HEK293 (cell line): ENCODE measurements at regions not wholly inside any gene's neighbourhood (a gene's known extent, or its start where the extent isn't known, plus 50 kb on each side); places are given as distances from the start of the nearest gene placed in this dataset.

Source experiments
- CTCF ChIA-PET: fragments of 350-600 bp; formaldehyde crosslinking; extraction: SDS; loops from one replicate; lab custom pipeline; 2021; ENCODE audit warnings: antibody characterized with exemption; lab: Yijun Ruan, JAX
- POLR2A ChIA-PET: fragments of 300-600 bp; formaldehyde crosslinking; extraction: SDS; loops from one replicate; lab custom pipeline; 2020; ENCODE audit warnings: antibody characterized with exemption, inconsistent platforms; lab: Yijun Ruan, JAX
- H3K27ac ChIP-seq: fragments of 200-500 bp; sonication (Bioruptor generic); 2 replicates; pipeline ENCODE4 v1.5.1; 2014; ENCODE audit warnings: low read depth, low read length, control low read depth, inconsistent platforms; ENCODE audit errors: extremely low read depth
- H3K36me3 ChIP-seq, 2 experiments: fragments of 200-500 bp in 1 of 2; sonication (Bioruptor generic) in 1 of 2; 1 replicate in 1 of 2; 2 replicates in 1 of 2; pipeline ENCODE4 v1.5.1; 2014 to 2017; ENCODE audit warnings: inconsistent platforms in 2 of 2, low read length in 2 of 2; ENCODE audit not compliant: control insufficient read depth in 2 of 2, insufficient read depth in 1 of 2
- H3K4me1 ChIP-seq: fragments of 200-500 bp; sonication (Bioruptor generic); 2 replicates; pipeline ENCODE4 v1.5.1; 2014; ENCODE audit warnings: mild to moderate bottlenecking, low read length, inconsistent platforms; ENCODE audit not compliant: control insufficient read depth, insufficient read depth
- H3K4me3 ChIP-seq: 2 replicates; pipeline ENCODE4 v1.5.1; 2011; ENCODE audit warnings: low read depth, mild to moderate bottlenecking, control low read depth, low read length, moderate library complexity
- H3K9me3 ChIP-seq: fragments of 200-500 bp; sonication (Bioruptor generic); 2 replicates; pipeline ENCODE4 v1.5.1; 2014; ENCODE audit warnings: low read depth, low read length, inconsistent platforms; ENCODE audit not compliant: control insufficient read depth, insufficient read depth
- GLIS2 ChIP-seq: fragments of 450-650 bp; formaldehyde crosslinking; IDR thresholded peaks from 2 replicates; pipeline ENCODE4 v1.5.1; 2016; ENCODE audit warnings: missing biosample characterization, missing genetic modification characterization
- KLF1 ChIP-seq: fragments of 450-650 bp; formaldehyde crosslinking; IDR thresholded peaks from 2 replicates; pipeline ENCODE4 v1.5.1; 2016; ENCODE audit warnings: missing biosample characterization, missing genetic modification characterization
- YY2 ChIP-seq: fragments of 450-650 bp; formaldehyde crosslinking; IDR thresholded peaks from 2 replicates; pipeline ENCODE4 v1.5.1; 2016; ENCODE audit warnings: missing biosample characterization, missing genetic modification characterization
- ZBTB11 ChIP-seq: fragments of 450-650 bp; formaldehyde crosslinking; conservative IDR thresholded peaks from 2 replicates; pipeline ENCODE4 v1.5.1; 2016; ENCODE audit warnings: low read depth, missing biosample characterization, missing genetic modification characterization
- ZBTB17 ChIP-seq: fragments of 450-650 bp; formaldehyde crosslinking; IDR thresholded peaks from 2 replicates; pipeline ENCODE4 v1.5.1; 2016; ENCODE audit warnings: missing biosample characterization, missing genetic modification characterization
- ZBTB7A ChIP-seq: fragments of 450-650 bp; formaldehyde crosslinking; IDR thresholded peaks from 2 replicates; pipeline ENCODE4 v1.5.1; 2016; ENCODE audit warnings: low read depth, missing biosample characterization, missing genetic modification characterization
- ZFP3 ChIP-seq: fragments of 450-650 bp; formaldehyde crosslinking; IDR thresholded peaks from 2 replicates; pipeline ENCODE4 v1.5.1; 2016; ENCODE audit warnings: low read depth, missing biosample characterization, missing genetic modification characterization
- ZNF121 ChIP-seq: fragments of 450-650 bp; formaldehyde crosslinking; IDR thresholded peaks from 2 replicates; pipeline ENCODE4 v1.5.1; 2016; ENCODE audit warnings: missing biosample characterization, missing genetic modification characterization
- ZNF148 ChIP-seq: fragments of 450-650 bp; formaldehyde crosslinking; IDR thresholded peaks from 2 replicates; pipeline ENCODE4 v1.5.0; 2017; ENCODE audit warnings: missing biosample characterization, missing genetic modification characterization, borderline replicate concordance
- ZNF157 ChIP-seq: fragments of 450-650 bp; formaldehyde crosslinking; IDR thresholded peaks from 2 replicates; pipeline ENCODE4 v1.5.1; 2016; ENCODE audit warnings: missing biosample characterization, missing genetic modification characterization
- ZNF214 ChIP-seq: fragments of 450-650 bp; formaldehyde crosslinking; IDR thresholded peaks from 2 replicates; pipeline ENCODE4 v1.5.1; 2017; ENCODE audit warnings: missing biosample characterization, mild to moderate bottlenecking, missing genetic modification characterization, borderline replicate concordance
- ZNF221 ChIP-seq: fragments of 450-650 bp; formaldehyde crosslinking; IDR thresholded peaks from 2 replicates; pipeline ENCODE4 v1.5.1; 2017; ENCODE audit warnings: missing biosample characterization, missing genetic modification characterization, borderline replicate concordance
- ZNF558 ChIP-seq: fragments of 450-650 bp; formaldehyde crosslinking; IDR thresholded peaks from 2 replicates; pipeline ENCODE4 v1.5.1; 2016; ENCODE audit warnings: missing biosample characterization, missing genetic modification characterization
- ZNF621 ChIP-seq: fragments of 450-650 bp; formaldehyde crosslinking; IDR thresholded peaks from 2 replicates; pipeline ENCODE4 v1.5.1; 2017; ENCODE audit warnings: missing biosample characterization, missing genetic modification characterization
- ZNF701 ChIP-seq: fragments of 450-650 bp; formaldehyde crosslinking; IDR thresholded peaks from 2 replicates; pipeline ENCODE4 v1.5.1; 2016; ENCODE audit warnings: missing biosample characterization, missing genetic modification characterization
- ZSCAN18 ChIP-seq: fragments of 450-650 bp; formaldehyde crosslinking; IDR thresholded peaks from 2 replicates; pipeline ENCODE4 v1.5.1; 2016; ENCODE audit warnings: missing biosample characterization, missing genetic modification characterization
- TF ChIP-seq, protein P1 (sequence below): fragments of 450-650 bp; formaldehyde crosslinking; IDR thresholded peaks from 2 replicates; pipeline ENCODE4 v1.5.1; 2016; ENCODE audit warnings: missing biosample characterization, missing genetic modification characterization
- TF ChIP-seq, protein P2 (sequence below): fragments of 450-650 bp; formaldehyde crosslinking; IDR thresholded peaks from 2 replicates; pipeline ENCODE4 v1.5.1; 2016; ENCODE audit warnings: missing biosample characterization, missing genetic modification characterization
- TF ChIP-seq, protein P3 (sequence below): fragments of 450-650 bp; formaldehyde crosslinking; IDR thresholded peaks from 2 replicates; pipeline ENCODE4 v1.5.1; 2016; ENCODE audit warnings: missing biosample characterization, missing genetic modification characterization
- TF ChIP-seq, protein P4 (sequence below): sonication (generic); formaldehyde crosslinking; IDR thresholded peaks from 2 replicates; pipeline ENCODE4 v1.8.1; 2022; ENCODE audit warnings: mild to moderate bottlenecking, moderate library complexity, missing genetic modification reagents

DNA sequence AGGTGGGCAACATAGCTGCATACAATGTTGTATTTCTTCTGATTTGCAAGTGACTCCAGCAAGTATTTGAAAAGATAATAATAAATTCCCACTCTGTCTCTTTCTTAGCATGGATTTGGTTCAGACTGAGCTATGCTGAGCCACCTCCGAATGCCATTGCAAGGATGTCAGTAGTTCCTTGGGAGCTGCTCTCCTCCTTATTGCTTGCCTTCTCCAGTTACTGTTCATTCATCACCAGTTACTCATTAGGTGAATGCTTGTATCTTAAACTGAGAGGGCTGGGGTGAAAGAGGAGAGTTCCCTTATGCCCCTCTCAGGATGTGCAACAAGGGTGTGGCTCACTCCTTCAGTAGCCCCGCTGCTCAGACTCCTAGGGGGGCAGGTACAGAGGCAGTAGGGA lies 78.4 kb upstream of the PRKAR2B start:
- CTCF ChIA-PET = interaction anchor here (0.7 kb wide), 1 partner anchor 18 kb away, joined by 4 read pairs; no protein-coding TSS in a partner anchor
- TF ChIP-seq ZNF221 = no peak
- no peak for TF ChIP-seq ZFP3 (tag by site-specific recombination)
- TF ChIP-seq ZNF214 = no peak
- TF ChIP-seq ZNF157 = no peak
- TF ChIP-seq ZSCAN18 (tag by site-specific recombination) = no peak
- TF ChIP-seq GLIS2 (tag by site-specific recombination) = no peak
- no peak for TF ChIP-seq ZNF121 (tag by site-specific recombination)
- TF ChIP-seq, protein P1, sequence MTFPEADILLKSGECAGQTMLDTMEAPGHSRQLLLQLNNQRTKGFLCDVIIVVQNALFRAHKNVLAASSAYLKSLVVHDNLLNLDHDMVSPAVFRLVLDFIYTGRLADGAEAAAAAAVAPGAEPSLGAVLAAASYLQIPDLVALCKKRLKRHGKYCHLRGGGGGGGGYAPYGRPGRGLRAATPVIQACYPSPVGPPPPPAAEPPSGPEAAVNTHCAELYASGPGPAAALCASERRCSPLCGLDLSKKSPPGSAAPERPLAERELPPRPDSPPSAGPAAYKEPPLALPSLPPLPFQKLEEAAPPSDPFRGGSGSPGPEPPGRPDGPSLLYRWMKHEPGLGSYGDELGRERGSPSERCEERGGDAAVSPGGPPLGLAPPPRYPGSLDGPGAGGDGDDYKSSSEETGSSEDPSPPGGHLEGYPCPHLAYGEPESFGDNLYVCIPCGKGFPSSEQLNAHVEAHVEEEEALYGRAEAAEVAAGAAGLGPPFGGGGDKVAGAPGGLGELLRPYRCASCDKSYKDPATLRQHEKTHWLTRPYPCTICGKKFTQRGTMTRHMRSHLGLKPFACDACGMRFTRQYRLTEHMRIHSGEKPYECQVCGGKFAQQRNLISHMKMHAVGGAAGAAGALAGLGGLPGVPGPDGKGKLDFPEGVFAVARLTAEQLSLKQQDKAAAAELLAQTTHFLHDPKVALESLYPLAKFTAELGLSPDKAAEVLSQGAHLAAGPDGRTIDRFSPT (tag by site-specific recombination) = no peak
- TF ChIP-seq, protein P2, sequence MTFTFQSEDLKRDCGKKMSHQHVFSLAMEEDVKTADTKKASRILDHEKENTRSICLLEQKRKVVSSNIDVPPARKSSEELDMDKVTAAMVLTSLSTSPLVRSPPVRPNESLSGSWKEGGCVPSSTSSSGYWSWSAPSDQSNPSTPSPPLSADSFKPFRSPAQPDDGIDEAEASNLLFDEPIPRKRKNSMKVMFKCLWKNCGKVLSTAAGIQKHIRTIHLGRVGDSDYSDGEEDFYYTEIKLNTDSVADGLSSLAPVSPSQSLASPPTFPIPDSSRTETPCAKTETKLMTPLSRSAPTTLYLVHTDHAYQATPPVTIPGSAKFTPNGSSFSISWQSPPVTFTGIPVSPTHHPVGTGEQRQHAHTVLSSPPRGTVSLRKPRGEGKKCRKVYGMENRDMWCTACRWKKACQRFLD (tag by site-specific recombination) = no peak
- no peak for TF ChIP-seq KLF1
- no peak for TF ChIP-seq ZNF148 (tag by site-specific recombination)
- no peak for TF ChIP-seq ZBTB7A
- TF ChIP-seq ZNF558 (tag by site-specific recombination) = no peak
- TF ChIP-seq ZNF621 (tag by site-specific recombination) = no peak
- TF ChIP-seq ZBTB11 (tag by site-specific recombination) = no peak
- TF ChIP-seq ZBTB17 (tag by site-specific recombination) = no peak
- TF ChIP-seq ZNF701 (tag by site-specific recombination) = no peak
- no peak for TF ChIP-seq YY2 (tag by site-specific recombination)
- TF ChIP-seq, protein P3, sequence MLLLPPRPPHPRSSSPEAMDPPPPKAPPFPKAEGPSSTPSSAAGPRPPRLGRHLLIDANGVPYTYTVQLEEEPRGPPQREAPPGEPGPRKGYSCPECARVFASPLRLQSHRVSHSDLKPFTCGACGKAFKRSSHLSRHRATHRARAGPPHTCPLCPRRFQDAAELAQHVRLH (tag by site-specific recombination) = no peak
- TF ChIP-seq, protein P4, sequence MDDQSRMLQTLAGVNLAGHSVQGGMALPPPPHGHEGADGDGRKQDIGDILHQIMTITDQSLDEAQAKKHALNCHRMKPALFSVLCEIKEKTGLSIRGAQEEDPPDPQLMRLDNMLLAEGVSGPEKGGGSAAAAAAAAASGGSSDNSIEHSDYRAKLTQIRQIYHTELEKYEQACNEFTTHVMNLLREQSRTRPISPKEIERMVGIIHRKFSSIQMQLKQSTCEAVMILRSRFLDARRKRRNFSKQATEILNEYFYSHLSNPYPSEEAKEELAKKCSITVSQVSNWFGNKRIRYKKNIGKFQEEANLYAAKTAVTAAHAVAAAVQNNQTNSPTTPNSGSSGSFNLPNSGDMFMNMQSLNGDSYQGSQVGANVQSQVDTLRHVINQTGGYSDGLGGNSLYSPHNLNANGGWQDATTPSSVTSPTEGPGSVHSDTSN (CRISPR knock-in tag) = no peak
- POLR2A ChIA-PET = no interaction called here
- Histone ChIP-seq H3K9me3 (no peaks in the 10 kb centered on the region), H3K27ac (no peak overlapping the region), H3K4me3 (no peak overlapping the region), H3K36me3 (no peaks in the 10 kb centered on the region), H3K4me1 (no peaks in the 10 kb centered on the region)
